ENCODE measurements at regions not wholly inside any gene's neighbourhood (a gene's known extent, or its start where the extent isn't known, plus 50 kb on each side); places are given as distances from the start of the nearest gene placed in this dataset.

- H3K4me1 ChIP-seq: no peaks in the 10 kb centered on the region
- TF ChIP-seq CTCF (IDR thresholded peaks at IDR 0.05): no peak
- DNase-seq (no peak), ATAC-seq (no peak)
- no peak overlapping the region for H3K27ac ChIP-seq
- H3K27me3 ChIP-seq (ENCODE audit: low read depth): no peaks in the 10 kb centered on the region
- H3K36me3 ChIP-seq: no peaks in the 10 kb centered on the region
- H3K9me3 ChIP-seq: no peaks in the 10 kb centered on the region
- H3K4me3 ChIP-seq: no peak overlapping the region
- intact Hi-C loops (cut with DNase I): no loop called here
Observed at GRCh38 chr9:31840702-31841101, 543.7 kb upstream of the ACO1 start.

- H3K36me3 ChIP-seq: no peaks in the 10 kb centered on the region
- no peak overlapping the region for H3K27ac ChIP-seq
- no peak for DNase-seq
- H3K27me3 ChIP-seq (ENCODE audit: low read depth): no peaks in the 10 kb centered on the region
- ATAC-seq: no peak
- TF ChIP-seq CTCF (IDR thresholded peaks at IDR 0.05): no peak
- intact Hi-C loops (cut with DNase I): no loop called here
- no peaks in the 10 kb centered on the region for H3K9me3 ChIP-seq
- no peaks in the 10 kb centered on the region for H3K4me1 ChIP-seq
- H3K4me3 ChIP-seq: no peak overlapping the region
Observed at GRCh38 chr9:31847963-31848362, 536.5 kb upstream of the ACO1 start.

GRCh38 chr9:31848505-31849285 is 535.7 kb upstream of the ACO1 start:
- no peaks in the 10 kb centered on the region for H3K4me1 ChIP-seq
- peak; percentile 25 for DNase-seq
- H3K27me3 ChIP-seq (ENCODE audit: low read depth): no peaks in the 10 kb centered on the region
- intact Hi-C loops (cut with DNase I): no loop called here
- H3K27ac ChIP-seq: no peak overlapping the region
- no peaks in the 10 kb centered on the region for H3K9me3 ChIP-seq
- no peak for TF ChIP-seq CTCF (IDR thresholded peaks at IDR 0.05)
- H3K4me3 ChIP-seq: no peak overlapping the region
- H3K36me3 ChIP-seq: no peaks in the 10 kb centered on the region
- ATAC-seq: no peak

GRCh38 chr9:31854187-31854586 is 530.3 kb upstream of the ACO1 start:
- no peak for TF ChIP-seq CTCF (IDR thresholded peaks at IDR 0.05)
- no peaks in the 10 kb centered on the region for H3K9me3 ChIP-seq
- no peaks in the 10 kb centered on the region for H3K27me3 ChIP-seq (ENCODE audit: low read depth)
- intact Hi-C loops (cut with DNase I): no loop called here
- no peaks in the 10 kb centered on the region for H3K36me3 ChIP-seq
- no peak overlapping the region for H3K27ac ChIP-seq
- ATAC-seq (no peak), DNase-seq (no peak)
- H3K4me3 ChIP-seq: no peak overlapping the region
- no peaks in the 10 kb centered on the region for H3K4me1 ChIP-seq

GRCh38 chr9:31868830-31869229 is 515.6 kb upstream of the ACO1 start:
- H3K27me3 ChIP-seq (ENCODE audit: low read depth): no peaks in the 10 kb centered on the region
- no peak overlapping the region for H3K4me3 ChIP-seq
- no peaks in the 10 kb centered on the region for H3K9me3 ChIP-seq
- no peak overlapping the region for H3K27ac ChIP-seq
- TF ChIP-seq CTCF (IDR thresholded peaks at IDR 0.05): no peak
- H3K4me1 ChIP-seq: no peaks in the 10 kb centered on the region
- H3K36me3 ChIP-seq: no peaks in the 10 kb centered on the region
- intact Hi-C loops (cut with DNase I): no loop called here
- ATAC-seq (no peak), DNase-seq (peak; percentile 21)
